Neuronal stem cell (in vitro differentiated cells): ENCODE measurements at regions not wholly inside any gene's neighbourhood (a gene's known extent, or its start where the extent isn't known, plus 50 kb on each side); places are given as distances from the start of the nearest gene placed in this dataset.

Source experiments
- DNase-seq: peaks from one replicate; pipeline ENCODE4 v3.0.0-alpha.2; 2013; ENCODE audit warnings: low spot score
- H2AFZ ChIP-seq: one replicate; pipeline ENCODE4 v1.6.1; 2013; ENCODE audit warnings: mild to moderate bottlenecking, low read length, inconsistent platforms
- H2AK5ac ChIP-seq: 2 replicates; pipeline ENCODE4 v1.6.1; 2013; ENCODE audit warnings: low read depth, mild to moderate bottlenecking, inconsistent platforms, low read length, moderate library complexity, mixed read lengths
- H2BK120ac ChIP-seq: 2 replicates; pipeline ENCODE4 v1.6.1; 2013; ENCODE audit warnings: low read depth, mild to moderate bottlenecking, inconsistent platforms, low read length, moderate library complexity, mixed read lengths
- H2BK12ac ChIP-seq: one replicate; pipeline ENCODE4 v1.6.1; 2013; ENCODE audit warnings: low read length, inconsistent platforms
- H2BK15ac ChIP-seq: 2 replicates; pipeline ENCODE4 v1.6.1; 2013; ENCODE audit warnings: mild to moderate bottlenecking, low read length, inconsistent platforms, mixed read lengths
- H2BK5ac ChIP-seq: one replicate; pipeline ENCODE4 v1.6.1; 2013; ENCODE audit warnings: inconsistent platforms, mild to moderate bottlenecking, low read length, moderate library complexity
- H3K14ac ChIP-seq: one replicate; pipeline ENCODE4 v1.6.1; 2013; ENCODE audit warnings: low read length, inconsistent platforms
- H3K18ac ChIP-seq: 2 replicates; pipeline ENCODE4 v1.6.1; 2013; ENCODE audit warnings: low read length, inconsistent platforms
- H3K23ac ChIP-seq: 2 replicates; pipeline ENCODE4 v1.6.1; 2013; ENCODE audit warnings: low read depth, mild to moderate bottlenecking, mixed read lengths, low read length, inconsistent platforms; ENCODE audit not compliant: poor library complexity
- H3K27ac ChIP-seq: replicated peaks from 3 replicates; pipeline ENCODE4 v1.5.1; 2013; ENCODE audit warnings: low read length, inconsistent platforms
- H3K27me3 ChIP-seq, 3 experiments: 2 replicates each; pipeline ENCODE4 v1.6.1; 2013; ENCODE audit warnings: low read length in 3 of 3, mild to moderate bottlenecking in 2 of 3, inconsistent platforms in 1 of 3, low read depth in 1 of 3, mixed read lengths in 1 of 3, moderate library complexity in 1 of 3; ENCODE audit not compliant: control insufficient read depth in 3 of 3, insufficient read depth in 3 of 3
- H3K36me3 ChIP-seq, 2 donors: replicated peaks in 1 of 2; 2 replicates each; pipeline ENCODE4 v1.6.1; 2013; ENCODE audit warnings: low read length in 2 of 2; ENCODE audit not compliant: control insufficient read depth in 2 of 2, insufficient read depth in 2 of 2
- H3K4ac ChIP-seq: 2 replicates; pipeline ENCODE4 v1.6.1; 2013; ENCODE audit warnings: inconsistent platforms, mild to moderate bottlenecking, low read length, moderate library complexity
- H3K4me1 ChIP-seq, 2 donors: 1 replicate in 1 of 2; 2 replicates in 1 of 2; pipeline ENCODE4 v1.6.1; 2013; ENCODE audit warnings: low read length in 2 of 2, low read depth in 1 of 2; ENCODE audit not compliant: control insufficient read depth in 2 of 2, insufficient read depth in 1 of 2
- H3K4me2 ChIP-seq: one replicate; pipeline ENCODE4 v1.6.1; 2013; ENCODE audit warnings: mild to moderate bottlenecking, low read length, inconsistent platforms; ENCODE audit not compliant: insufficient read depth, poor library complexity, severe bottlenecking
- H3K4me3 ChIP-seq, 2 donors: 2 replicates each; pipeline ENCODE4 v1.5.1; 2013; ENCODE audit warnings: low read length in 2 of 2, mild to moderate bottlenecking in 2 of 2, inconsistent platforms in 1 of 2, moderate library complexity in 1 of 2
- H3K79me1 ChIP-seq: one replicate; pipeline ENCODE4 v1.6.1; 2013; ENCODE audit warnings: low read depth, mild to moderate bottlenecking, inconsistent platforms, low read length, moderate library complexity
- H3K9ac ChIP-seq: one replicate; pipeline ENCODE4 v1.6.1; 2013; ENCODE audit warnings: mild to moderate bottlenecking, low read depth, low read length, inconsistent platforms; ENCODE audit not compliant: poor library complexity
- H3K9me3 ChIP-seq, 2 donors: replicated peaks in 1 of 2; 2 replicates each; pipeline versions ENCODE3 to v1.6.1; 2013; ENCODE audit warnings: low read length in 2 of 2, mild to moderate bottlenecking in 2 of 2, inconsistent platforms in 1 of 2, low read depth in 1 of 2, mixed read lengths in 1 of 2, moderate library complexity in 1 of 2; ENCODE audit not compliant: control insufficient read depth in 2 of 2, insufficient read depth in 1 of 2
- H4K8ac ChIP-seq: one replicate; pipeline ENCODE4 v1.6.1; 2013; ENCODE audit warnings: low read depth, mild to moderate bottlenecking, inconsistent platforms, low read length, moderate library complexity
- H4K91ac ChIP-seq: one replicate; pipeline ENCODE4 v1.6.1; 2013; ENCODE audit warnings: low read length, low read depth, mild to moderate bottlenecking, inconsistent platforms; ENCODE audit not compliant: poor library complexity
- WGBS, 2 donors: extraction: QIAGEN DNeasy Blood & Tissue Kit; methylation state at CpG; one replicate each; pipeline ENCODE4 v1.1.7; 2013; ENCODE audit warnings: missing lambda C conversion rate in 2 of 2, mixed read lengths in 1 of 2; ENCODE audit not compliant: insufficient read length in 2 of 2, insufficient replicate concordance in 1 of 2; ENCODE audit errors: extremely low coverage in 2 of 2; 5-methylcytosine and 5-hydroxymethylcytosine counted together

DNA sequence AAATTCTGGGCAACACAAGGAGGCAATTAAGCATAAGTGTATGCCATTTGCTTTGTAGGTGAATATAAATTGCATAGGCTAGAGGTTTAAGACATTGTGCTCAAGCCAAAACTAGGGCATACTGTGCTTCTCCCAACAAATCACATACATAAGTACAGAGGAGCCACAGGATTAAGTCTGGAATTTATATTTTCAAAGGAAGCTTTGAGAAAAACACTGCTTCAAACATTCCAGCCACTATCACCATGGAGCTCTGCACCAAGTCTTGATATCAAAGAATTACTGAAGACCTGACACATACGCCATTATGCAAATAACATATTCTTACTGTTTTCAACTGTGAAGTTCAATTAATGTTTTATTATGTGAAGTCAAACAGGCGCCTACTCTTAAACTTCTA is 119.4 kb upstream of the NPHP3 start:
- Histone ChIP-seq H2BK15ac (no peak overlapping the region), H3K14ac (no peak overlapping the region), H3K27me3 (no peaks in the 10 kb centered on the region), H2AFZ (no peak overlapping the region), H3K4me2 (no peak overlapping the region), H2AK5ac (no peak overlapping the region), H3K79me1 (no peaks in the 10 kb centered on the region), H3K9me3 (no peaks in the 10 kb centered on the region), H3K27ac (no peak overlapping the region), H3K23ac (no peak overlapping the region), H3K18ac (no peak overlapping the region), H3K9ac (no peak overlapping the region), H2BK12ac (no peak overlapping the region), H4K8ac (no peak overlapping the region), H3K36me3 (no peaks in the 10 kb centered on the region), H3K4me1 (peaks cover 0 to 8% of the 10 kb centered on the region in 2 donors), H3K4ac (no peak overlapping the region), H2BK120ac (no peak overlapping the region), H4K91ac (no peak overlapping the region), H3K4me3 (no peak overlapping the region), H2BK5ac (no peak overlapping the region)
- no peak for DNase-seq
- no CpG with 5 or more reads among the region's 2 CpGs for WGBS, 2 donors

DNA sequence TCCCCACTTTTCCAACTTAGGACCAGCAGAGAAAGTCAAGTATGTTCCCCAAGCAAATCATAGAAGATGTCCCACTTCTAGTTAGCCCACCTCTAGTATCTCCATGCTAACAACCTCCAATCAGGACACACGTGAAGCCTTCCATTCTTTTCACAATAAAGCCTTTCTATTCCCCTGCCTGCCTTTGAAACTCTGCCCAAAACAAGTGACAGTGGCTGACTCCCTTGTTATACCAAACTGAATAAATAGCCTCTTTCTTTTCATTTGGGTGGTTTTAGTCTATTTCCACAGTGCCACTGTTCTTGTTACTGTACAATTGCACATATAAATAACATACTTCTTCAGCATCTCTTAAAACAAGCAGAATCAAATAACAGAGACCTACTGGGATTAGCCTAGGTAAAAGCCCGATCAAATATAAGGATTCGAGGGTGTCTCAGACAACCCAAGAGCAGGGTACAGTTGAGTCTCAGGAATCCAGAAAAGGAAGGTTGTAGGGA is 118.0 kb upstream of the NPHP3 start:
- no CpG with 5 or more reads among the region's 3 CpGs for WGBS, 2 donors
- Histone ChIP-seq H3K14ac (no peak overlapping the region), H2AFZ (no peak overlapping the region), H2BK5ac (no peak overlapping the region), H3K27me3 (no peaks in the 10 kb centered on the region), H3K36me3 (no peaks in the 10 kb centered on the region), H3K4me2 (no peak overlapping the region), H4K8ac (no peak overlapping the region), H2BK120ac (no peak overlapping the region), H2BK12ac (no peak overlapping the region), H3K9me3 (no peaks in the 10 kb centered on the region), H2BK15ac (no peak overlapping the region), H2AK5ac (no peak overlapping the region), H3K23ac (no peak overlapping the region), H4K91ac (no peak overlapping the region), H3K4me3 (no peak overlapping the region), H3K4ac (no peak overlapping the region), H3K18ac (no peak overlapping the region), H3K27ac (no peak overlapping the region), H3K79me1 (no peaks in the 10 kb centered on the region), H3K9ac (no peak overlapping the region), H3K4me1 (peaks cover 0 to 8% of the 10 kb centered on the region in 2 donors)
- DNase-seq: no peak

DNA sequence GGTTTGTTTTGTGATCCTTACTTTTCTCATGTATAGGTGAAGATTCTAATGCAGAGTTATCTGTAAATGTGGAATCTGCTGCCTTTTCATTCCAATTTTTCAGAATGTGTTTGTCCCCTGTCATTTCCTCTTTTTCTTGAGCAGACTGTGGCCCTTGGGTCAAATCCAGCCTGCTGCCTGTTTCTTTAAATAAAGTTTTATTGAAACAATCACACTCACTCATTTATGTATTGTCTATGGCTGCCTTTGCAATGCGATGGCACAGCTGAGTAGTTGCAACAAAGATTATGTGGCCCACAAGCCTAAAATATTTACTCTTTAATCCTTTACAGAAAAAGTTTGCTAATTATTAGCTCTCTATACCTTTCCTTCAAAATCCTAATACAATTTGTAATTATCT is 116.3 kb upstream of the NPHP3 start:
- Histone ChIP-seq H3K4me1 (peaks cover 0 to under 1% of the 10 kb centered on the region in 2 donors), H3K79me1 (no peaks in the 10 kb centered on the region), H2BK15ac (no peak overlapping the region), H4K91ac (no peak overlapping the region), H3K4ac (no peak overlapping the region), H3K36me3 (no peaks in the 10 kb centered on the region), H4K8ac (no peak overlapping the region), H3K27me3 (no peaks in the 10 kb centered on the region), H2AK5ac (no peak overlapping the region), H3K9ac (no peak overlapping the region), H3K23ac (no peak overlapping the region), H3K14ac (no peak overlapping the region), H2BK12ac (no peak overlapping the region), H3K18ac (no peak overlapping the region), H3K4me3 (no peak overlapping the region), H2BK120ac (no peak overlapping the region), H3K9me3 (no peaks in the 10 kb centered on the region), H3K27ac (no peak overlapping the region), H2AFZ (no peak overlapping the region), H3K4me2 (no peak overlapping the region), H2BK5ac (no peak overlapping the region)
- DNase-seq: no peak
- no CpG with 5 or more reads among the region's 1 CpG for WGBS, 2 donors

DNA sequence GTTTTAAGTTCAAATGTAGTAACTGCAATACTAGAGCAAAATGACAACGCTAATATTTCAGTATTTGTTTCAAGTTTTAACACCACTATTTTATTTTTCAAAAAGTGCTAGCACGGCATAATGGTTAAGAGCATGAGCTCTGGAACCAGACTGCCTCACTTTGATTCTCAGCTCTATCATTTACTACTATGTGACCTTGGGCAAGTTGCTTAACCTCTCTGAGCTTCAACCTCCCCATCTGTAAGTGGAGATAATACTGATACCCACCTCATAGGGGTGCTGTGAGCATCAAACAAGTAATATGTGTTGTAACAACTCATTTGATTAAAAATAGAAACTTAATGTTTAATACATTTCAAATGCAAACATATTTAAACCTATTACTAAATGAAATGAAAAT is 115.4 kb upstream of the NPHP3 start:
- no peak overlapping the region for H3K9ac ChIP-seq
- WGBS, 2 donors: no CpG with 5 or more reads among the region's 2 CpGs
- H3K9me3 ChIP-seq: no peaks in the 10 kb centered on the region
- H4K8ac ChIP-seq: no peak overlapping the region
- H3K14ac ChIP-seq: no peak overlapping the region
- no peak overlapping the region for H2BK12ac ChIP-seq
- H3K27ac ChIP-seq: no peak overlapping the region
- H3K4me1 ChIP-seq: no peaks in the 10 kb centered on the region
- no peak overlapping the region for H2BK15ac ChIP-seq
- no peak overlapping the region for H3K4me3 ChIP-seq
- H2BK5ac ChIP-seq: no peak overlapping the region
- no peak for DNase-seq
- no peak overlapping the region for H3K4me2 ChIP-seq
- H2AFZ ChIP-seq: no peak overlapping the region
- H2BK120ac ChIP-seq: no peak overlapping the region
- no peaks in the 10 kb centered on the region for H3K27me3 ChIP-seq
- no peak overlapping the region for H2AK5ac ChIP-seq
- no peaks in the 10 kb centered on the region for H3K79me1 ChIP-seq
- no peak overlapping the region for H3K4ac ChIP-seq
- no peak overlapping the region for H4K91ac ChIP-seq
- H3K36me3 ChIP-seq: no peaks in the 10 kb centered on the region
- no peak overlapping the region for H3K23ac ChIP-seq
- no peak overlapping the region for H3K18ac ChIP-seq
